GM13976 (cell line): ENCODE measurements at regions not wholly inside any gene's neighbourhood (a gene's known extent, or its start where the extent isn't known, plus 50 kb on each side); places are given as distances from the start of the nearest gene placed in this dataset.

ENCODE experiments used
- DNase-seq: peaks from one replicate; pipeline ENCODE4 v3.0.0; 2012; ENCODE audit warnings: low spot score
- in situ Hi-C: fragments of 300-500 bp; cut with MboI; formaldehyde crosslinking; loops from one replicate; pipeline ENCODE4 v1.12.0; 2022; ENCODE audit warnings: low sequenced_read_pairs, mixed read lengths, inconsistent platforms; ENCODE audit not compliant: unreplicated experiment
- TF ChIP-seq, protein P1 (sequence below): IDR thresholded peaks from 2 replicates; pipeline ENCODE4 v1.5.1; 2012; ENCODE audit warnings: borderline replicate concordance, mild to moderate bottlenecking; ENCODE audit not compliant: insufficient read depth; ENCODE audit errors: extremely low read depth, missing control alignments, control extremely low read depth

DNA sequence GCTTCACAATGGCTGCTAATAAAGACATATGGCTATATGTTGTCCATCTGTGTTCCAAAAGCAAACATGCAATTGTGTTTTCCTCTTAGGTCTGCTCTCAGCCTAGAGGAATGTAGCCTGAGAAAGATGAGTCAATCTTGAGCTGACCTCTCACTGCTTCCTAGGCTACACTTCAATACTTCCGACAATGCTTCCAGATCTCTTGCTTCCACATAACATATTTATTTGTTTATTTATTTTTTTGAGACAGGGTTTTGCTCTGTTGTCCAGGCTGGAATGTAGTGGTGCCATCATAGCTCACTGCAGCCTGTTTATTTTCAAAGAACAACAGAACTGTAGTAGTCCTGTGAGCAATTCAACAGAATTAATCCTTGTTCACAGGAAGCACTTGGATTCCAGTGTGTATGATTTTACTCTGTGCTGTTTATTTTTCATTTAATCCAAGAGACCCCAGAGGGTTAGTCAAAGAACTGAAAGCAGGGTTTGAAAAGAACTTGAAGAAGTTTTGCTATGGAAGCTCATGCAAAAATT, 437.9 kb downstream of the TXNL1 start:
- no peak for DNase-seq

DNA sequence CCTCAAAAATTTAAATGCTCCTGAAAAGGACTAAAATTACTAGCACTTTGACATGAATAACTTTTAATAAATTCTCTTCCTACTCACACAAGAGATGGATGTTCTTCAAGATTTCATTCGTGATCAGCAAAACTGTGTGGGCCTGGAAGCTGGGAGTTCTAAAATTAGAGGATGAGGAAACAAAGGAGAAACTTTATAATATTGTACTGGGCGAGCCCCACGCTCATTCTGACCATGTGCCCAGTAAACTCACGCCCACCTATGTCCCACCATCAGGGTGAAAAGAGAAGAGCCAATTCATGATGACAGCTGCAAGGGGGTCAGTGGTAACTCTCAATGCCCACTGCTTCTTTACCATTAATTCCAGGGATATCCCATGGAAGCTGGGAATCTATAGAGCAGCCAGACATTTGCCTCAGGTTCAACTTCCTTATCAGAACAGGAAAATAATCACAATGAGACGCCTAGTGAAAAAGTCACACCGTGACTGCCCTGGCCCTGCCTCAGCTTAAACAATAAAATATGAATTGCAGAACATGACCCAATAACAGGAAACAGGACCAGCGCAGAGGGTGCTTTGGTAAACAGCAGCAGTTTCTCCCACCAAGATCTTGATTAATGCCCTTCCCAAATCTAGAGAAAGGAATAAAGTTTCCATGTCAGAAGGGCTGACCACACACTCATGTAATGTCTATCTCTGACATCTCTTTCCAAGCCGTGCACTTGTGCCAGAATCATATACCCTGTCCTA, 438.6 kb downstream of the TXNL1 start:
- TF ChIP-seq, protein P1, sequence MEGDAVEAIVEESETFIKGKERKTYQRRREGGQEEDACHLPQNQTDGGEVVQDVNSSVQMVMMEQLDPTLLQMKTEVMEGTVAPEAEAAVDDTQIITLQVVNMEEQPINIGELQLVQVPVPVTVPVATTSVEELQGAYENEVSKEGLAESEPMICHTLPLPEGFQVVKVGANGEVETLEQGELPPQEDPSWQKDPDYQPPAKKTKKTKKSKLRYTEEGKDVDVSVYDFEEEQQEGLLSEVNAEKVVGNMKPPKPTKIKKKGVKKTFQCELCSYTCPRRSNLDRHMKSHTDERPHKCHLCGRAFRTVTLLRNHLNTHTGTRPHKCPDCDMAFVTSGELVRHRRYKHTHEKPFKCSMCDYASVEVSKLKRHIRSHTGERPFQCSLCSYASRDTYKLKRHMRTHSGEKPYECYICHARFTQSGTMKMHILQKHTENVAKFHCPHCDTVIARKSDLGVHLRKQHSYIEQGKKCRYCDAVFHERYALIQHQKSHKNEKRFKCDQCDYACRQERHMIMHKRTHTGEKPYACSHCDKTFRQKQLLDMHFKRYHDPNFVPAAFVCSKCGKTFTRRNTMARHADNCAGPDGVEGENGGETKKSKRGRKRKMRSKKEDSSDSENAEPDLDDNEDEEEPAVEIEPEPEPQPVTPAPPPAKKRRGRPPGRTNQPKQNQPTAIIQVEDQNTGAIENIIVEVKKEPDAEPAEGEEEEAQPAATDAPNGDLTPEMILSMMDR = no peak
- no peak for DNase-seq
- in situ Hi-C loops = no loop called here

More for the DNA sequence above, 437.9 kb downstream of the TXNL1 start:
- in situ Hi-C loops = no loop called here
- TF ChIP-seq, protein P1 = no peak

DNA sequence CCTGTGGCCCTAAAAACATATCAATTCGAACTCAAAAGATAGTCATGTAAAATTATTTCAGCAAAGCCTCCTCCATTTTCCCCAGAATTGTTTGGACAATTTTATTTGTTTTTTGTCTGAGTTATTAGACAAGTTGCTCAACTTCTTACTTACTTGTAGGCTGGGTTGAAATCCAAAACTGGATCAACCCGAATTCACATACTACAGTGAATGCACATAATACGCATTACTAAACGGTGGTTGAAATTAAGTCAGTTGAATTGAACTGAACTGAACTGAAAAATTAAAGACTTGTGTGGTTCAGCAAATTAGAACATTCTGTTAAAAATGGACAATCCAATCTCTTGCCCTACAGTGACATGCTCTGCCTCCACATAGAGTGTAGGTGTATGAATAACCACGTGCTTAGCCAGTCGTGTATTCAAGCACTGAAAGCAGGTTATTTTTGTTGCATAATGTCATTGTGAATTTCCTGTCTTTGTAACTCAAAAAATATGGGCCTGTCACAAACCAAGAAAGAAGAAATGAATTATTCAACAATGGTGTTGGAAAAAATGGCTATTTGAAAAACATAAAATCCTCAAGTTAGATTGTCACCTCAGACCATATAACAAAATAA, 441.0 kb downstream of the TXNL1 start:
- in situ Hi-C loops = no loop called here
- TF ChIP-seq, protein P1 = no peak
- no peak for DNase-seq

DNA sequence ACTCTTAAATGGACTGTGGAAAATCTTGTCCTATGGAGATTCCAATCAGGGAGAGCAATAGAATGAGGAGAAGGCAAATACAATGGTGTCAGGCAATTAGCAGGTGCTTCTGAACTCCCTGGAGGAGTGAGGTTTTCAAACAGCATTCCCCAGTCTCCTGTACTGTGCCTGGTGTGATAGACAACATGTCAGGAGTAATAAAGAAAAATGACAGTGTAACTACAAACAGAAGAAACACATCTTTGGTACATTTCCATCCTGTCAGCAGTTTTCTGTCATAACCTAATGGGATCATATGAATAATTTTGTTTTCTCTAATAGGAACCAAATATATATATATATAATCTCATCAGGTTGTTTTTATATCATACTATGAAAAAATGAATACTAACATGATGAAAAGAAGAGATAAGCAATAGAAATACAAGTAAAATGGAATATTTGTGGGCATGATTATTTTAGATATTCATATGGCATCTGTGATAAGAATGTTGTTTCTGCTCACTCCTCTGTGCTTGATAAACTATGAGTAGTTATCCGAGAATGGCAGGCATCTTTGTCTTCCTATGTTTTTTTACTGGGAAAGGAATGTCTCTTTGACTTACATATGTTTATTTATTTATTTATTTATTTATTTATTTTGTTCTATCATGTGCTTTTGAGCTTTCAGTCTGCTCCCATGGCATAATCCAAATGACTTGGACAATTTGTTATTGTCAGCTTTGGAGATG, 441.7 kb downstream of the TXNL1 start:
- TF ChIP-seq, protein P1 = no peak
- in situ Hi-C loops = no loop called here
- no peak for DNase-seq

DNA sequence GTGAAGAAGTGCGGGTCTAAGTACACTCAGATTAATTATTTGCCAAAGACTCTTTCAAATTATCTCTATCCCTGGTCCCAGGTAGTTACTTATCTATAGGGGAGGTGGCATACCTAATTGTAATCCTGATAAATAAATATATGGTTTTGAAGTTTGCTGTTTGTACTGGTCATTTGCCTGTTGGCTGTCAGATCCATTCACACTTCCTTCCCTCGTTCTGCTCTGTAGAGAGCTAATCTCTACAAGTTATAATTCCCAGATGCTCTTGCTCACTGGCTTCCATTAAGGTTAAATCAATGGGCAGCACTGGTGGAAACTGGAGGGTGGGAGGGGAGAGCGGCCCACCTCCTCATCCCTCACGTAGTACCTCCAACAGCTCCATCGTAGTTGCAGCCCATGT, 447.1 kb downstream of the TXNL1 start:
- TF ChIP-seq, protein P1 = no peak
- DNase-seq = no peak
- in situ Hi-C loops = no loop called here

DNA sequence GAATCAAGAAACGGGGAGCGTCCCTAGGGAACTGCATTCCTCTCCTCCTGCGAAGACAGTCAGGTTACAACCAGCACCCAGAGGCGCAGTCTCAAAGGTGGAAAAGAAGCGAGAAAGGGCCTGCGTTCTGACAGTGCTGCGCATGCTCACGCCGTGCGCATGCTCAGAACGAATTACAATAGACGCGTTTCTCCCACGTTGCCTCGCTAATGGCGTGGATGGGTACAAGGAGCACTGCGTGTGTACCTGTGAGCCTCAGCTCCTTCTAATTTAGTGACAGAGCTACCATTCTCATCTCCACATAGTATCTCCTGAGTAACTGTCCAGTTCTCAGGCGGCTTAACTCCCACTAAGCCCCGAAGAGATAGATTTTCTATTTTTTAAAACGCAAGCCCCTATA, 448.8 kb downstream of the TXNL1 start:
- TF ChIP-seq, protein P1 = no peak
- in situ Hi-C loops = no loop called here
- DNase-seq = no peak
